Hepatocyte (in vitro differentiated cells): ENCODE measurements at regions not wholly inside any gene's neighbourhood (a gene's known extent, or its start where the extent isn't known, plus 50 kb on each side); places are given as distances from the start of the nearest gene placed in this dataset.

Experiments
- CTCF ChIP-seq: fragments of 200-600 bp; sonication (generic); IDR thresholded peaks from 2 replicates; pipeline ENCODE4 v1.5.1; 2016; ENCODE audit warnings: antibody characterized with exemption, mild to moderate bottlenecking; ENCODE audit not compliant: poor library complexity
- EZH2 ChIP-seq: fragments of 200-600 bp; sonication (generic); IDR thresholded peaks from 2 replicates; pipeline ENCODE4 v1.6.1; 2016; ENCODE audit warnings: antibody characterized with exemption, mild to moderate bottlenecking, borderline replicate concordance
- EZH2phosphoT487 ChIP-seq: fragments of 200-600 bp; sonication (generic); IDR thresholded peaks from one replicate; pipeline ENCODE4 v1.6.1; 2018; ENCODE audit warnings: antibody characterized with exemption, mild to moderate bottlenecking, low read depth, moderate library complexity; ENCODE audit not compliant: unreplicated experiment, severe bottlenecking

- TF ChIP-seq CTCF: no peak
- no peak for TF ChIP-seq EZH2
- no peak for TF ChIP-seq EZH2phosphoT487
Observed at GRCh38 chr9:14471041-14471440, 157.1 kb upstream of the NFIB start.
